GM23338 (cell line): ENCODE measurements at regions not wholly inside any gene's neighbourhood (a gene's known extent, or its start where the extent isn't known, plus 50 kb on each side); places are given as distances from the start of the nearest gene placed in this dataset.

ENCODE experiments used
- ATAC-seq: fragments of 200-7000 bp; cut with Tn5 transposase; 3 replicates; pipeline ENCODE4 v1.9.1; 2020
- DNase-seq: peaks from one replicate; pipeline ENCODE4 v3.0.0-alpha.2; 2015; ENCODE audit warnings: low spot score
- H2AFZ ChIP-seq: fragments of 200-600 bp; sonication (generic); 2 replicates; pipeline ENCODE4 v1.8.0; 2016; ENCODE audit warnings: antibody characterized with exemption, mild to moderate bottlenecking, moderate library complexity
- H3F3A ChIP-seq: fragments of 200-600 bp; sonication (generic); replicated peaks from 2 replicates; pipeline ENCODE4 v1.8.0; 2017; ENCODE audit warnings: antibody characterized with exemption, mixed run types, low read depth
- H3K27ac ChIP-seq: fragments of 200-600 bp; sonication (generic); 2 replicates; pipeline ENCODE4 v1.6.1; 2016; ENCODE audit warnings: low read depth
- H3K27me3 ChIP-seq: fragments of 200-600 bp; sonication (generic); 2 replicates; pipeline ENCODE4 v1.8.0; 2016; ENCODE audit warnings: mild to moderate bottlenecking, mixed run types, moderate library complexity; ENCODE audit not compliant: insufficient read depth
- H3K36me3 ChIP-seq: fragments of 200-600 bp; sonication (generic); 2 replicates; pipeline ENCODE4 v1.8.0; 2016; ENCODE audit warnings: mild to moderate bottlenecking; ENCODE audit not compliant: insufficient read depth
- H3K4me1 ChIP-seq: fragments of 200-600 bp; sonication (generic); 2 replicates; pipeline ENCODE4 v1.8.0; 2016; ENCODE audit warnings: mild to moderate bottlenecking, moderate library complexity; ENCODE audit not compliant: insufficient read depth
- H3K4me2 ChIP-seq: fragments of 200-600 bp; sonication (generic); 2 replicates; pipeline ENCODE4 v1.7.1; 2017; ENCODE audit warnings: mixed run types
- H3K4me3 ChIP-seq: fragments of 200-600 bp; sonication (generic); 2 replicates; pipeline ENCODE4 v1.6.1; 2016; ENCODE audit warnings: mixed run types
- H3K79me2 ChIP-seq: fragments of 200-600 bp; sonication (generic); replicated peaks from 2 replicates; pipeline ENCODE4 v1.8.0; 2017; ENCODE audit warnings: mild to moderate bottlenecking; ENCODE audit not compliant: insufficient read depth
- H3K9me2 ChIP-seq: fragments of 200-600 bp; sonication (generic); 2 replicates; pipeline ENCODE4 v1.8.0; 2017; ENCODE audit not compliant: insufficient read depth
- H4K20me1 ChIP-seq: fragments of 200-600 bp; sonication (generic); replicated peaks from 2 replicates; pipeline ENCODE4 v1.8.0; 2017; ENCODE audit warnings: mild to moderate bottlenecking; ENCODE audit not compliant: insufficient read depth
- H3K27ac Mint-ChIP-seq: 2 replicates; pipeline ENCODE4 v1.8.0; 2020; ENCODE audit warnings: inconsistent platforms, mild to moderate bottlenecking, moderate library complexity, mixed read lengths
- H3K27me3 Mint-ChIP-seq: 3 replicates; pipeline ENCODE4 v1.8.0; 2022; ENCODE audit warnings: low read depth, mild to moderate bottlenecking, moderate library complexity, mixed read lengths, inconsistent platforms; ENCODE audit not compliant: insufficient read depth, poor library complexity
- H3K36me3 Mint-ChIP-seq: 3 replicates; pipeline ENCODE4 v1.8.0; 2021; ENCODE audit warnings: low read depth, mild to moderate bottlenecking, inconsistent platforms, moderate library complexity, mixed read lengths
- H3K4me1 Mint-ChIP-seq: 3 replicates; pipeline ENCODE4 v1.8.0; 2020; ENCODE audit warnings: mild to moderate bottlenecking, inconsistent platforms, mixed read lengths
- H3K4me3 Mint-ChIP-seq: 3 replicates; pipeline ENCODE4 v1.8.0; 2021; ENCODE audit warnings: moderate library complexity, mild to moderate bottlenecking, inconsistent platforms, mixed read lengths
- H3K9me3 Mint-ChIP-seq: 3 replicates; pipeline ENCODE4 v1.8.0; 2020; ENCODE audit warnings: moderate library complexity, mild to moderate bottlenecking, inconsistent platforms, mixed read lengths
- CTCF ChIP-seq, 2 experiments: fragments of 200-600 bp in 1 of 2; sonication (generic) in 1 of 2; conservative IDR thresholded peaks; 2 replicates each; pipeline versions ENCODE4 v1.5.1 to v1.6.1; 2016 to 2017; ENCODE audit warnings: antibody characterized with exemption in 2 of 2, low read depth in 2 of 2, mild to moderate bottlenecking in 2 of 2, moderate library complexity in 1 of 2
- ETS1 ChIP-seq: IDR thresholded peaks from 2 replicates; pipeline ENCODE4 v1.6.1; 2016; ENCODE audit warnings: antibody characterized with exemption
- EZH2 ChIP-seq: fragments of 200-600 bp; sonication (generic); IDR thresholded peaks from one replicate; pipeline ENCODE4 v1.8.0; 2017; ENCODE audit warnings: antibody characterized with exemption, mild to moderate bottlenecking, low read depth; ENCODE audit not compliant: unreplicated experiment
- EZH2phosphoT487 ChIP-seq: fragments of 200-600 bp; sonication (generic); IDR thresholded peaks from one replicate; pipeline ENCODE4 v1.8.1; 2018; ENCODE audit warnings: antibody characterized with exemption; ENCODE audit not compliant: unreplicated experiment
- NANOG ChIP-seq: IDR thresholded peaks from 2 replicates; pipeline ENCODE4 v1.6.1; 2016; ENCODE audit warnings: antibody characterized with exemption, borderline replicate concordance
- POLR2AphosphoS5 ChIP-seq: IDR thresholded peaks from 2 replicates; pipeline ENCODE4 v1.6.1; 2016; ENCODE audit warnings: antibody characterized with exemption, low read depth
- STAT1 ChIP-seq: IDR thresholded peaks from one replicate; pipeline ENCODE4 v1.6.1; 2016; ENCODE audit warnings: antibody characterized with exemption; ENCODE audit not compliant: unreplicated experiment
- ZNF114 ChIP-seq: fragments of 250-450 bp; sonication (Bioruptor Pico); IDR thresholded peaks from 2 replicates; pipeline ENCODE4 v1.5.0; 2020; ENCODE audit warnings: mild to moderate bottlenecking, moderate library complexity
- ZNF331 ChIP-seq: fragments of 250-450 bp; sonication (Bioruptor Pico); IDR thresholded peaks from 2 replicates; pipeline ENCODE4 v1.5.0; 2020; ENCODE audit warnings: low read depth, mild to moderate bottlenecking, moderate library complexity
- ZNF462 ChIP-seq: fragments of 250-450 bp; sonication (Bioruptor Pico); IDR thresholded peaks from 2 replicates; pipeline ENCODE4 v1.5.0; 2020; ENCODE audit warnings: mild to moderate bottlenecking, moderate library complexity

- TF ChIP-seq NANOG (no peak), ZNF331 (no peak), EZH2phosphoT487 (no peak), ETS1 (no peak), EZH2 (no peak), ZNF114 (CRISPR knock-in tag) (no peak), ZNF462 (CRISPR knock-in tag) (no peak), CTCF (conservative IDR thresholded peaks at IDR 0.05; ENCODE audit: low read depth in 2 of 2) (no peak), POLR2AphosphoS5 (no peak), STAT1 (no peak)
- no peaks in the 10 kb centered on the region for H3K9me3 Mint-ChIP-seq
- peaks cover 17% of the 10 kb centered on the region for H3K4me1 Mint-ChIP-seq
Observed at GRCh38 chr4:119854364-119854763, 212.3 kb downstream of the MAD2L1 start.

More at GRCh38 chr4:119854364-119854763, 212.3 kb downstream of the MAD2L1 start:
- Histone ChIP-seq H3K27ac (no peak overlapping the region), H3K4me3 (no peak overlapping the region), H3K4me1 (peaks cover 16% of the 10 kb centered on the region), H3K79me2 (no peaks in the 10 kb centered on the region), H3K9me2 (peaks cover 3% of the 10 kb centered on the region; the same call in 1 of the 2 replicates), H3K36me3 (no peaks in the 10 kb centered on the region), H2AFZ (no peak overlapping the region), H4K20me1 (no peaks in the 10 kb centered on the region), H3K27me3 (no peaks in the 10 kb centered on the region), H3K4me2 (no peak overlapping the region), H3F3A (no peaks in the 10 kb centered on the region)
- no peak overlapping the region for H3K27ac Mint-ChIP-seq
- no peaks in the 10 kb centered on the region for H3K27me3 Mint-ChIP-seq
- DNase-seq, result no peak
- no peaks in the 10 kb centered on the region for H3K36me3 Mint-ChIP-seq
- ATAC-seq, result no peak
- no peak overlapping the region for H3K4me3 Mint-ChIP-seq
